ENCODE measurements at regions not wholly inside any gene's neighbourhood (a gene's known extent, or its start where the extent isn't known, plus 50 kb on each side); places are given as distances from the start of the nearest gene placed in this dataset.

GRCh38 chr5:93649234-93649900 lies 66.3 kb downstream of the NR2F1 start:
- no peak overlapping the region for H3K4me3 ChIP-seq (ENCODE audit: low read depth, low read length)
- DNase-seq (ENCODE audit: low read depth), result no peak
- TF ChIP-seq CTCF (IDR thresholded peaks at IDR 0.05; ENCODE audit: insufficient read depth, low read length), result no peak

GRCh38 chr5:93644760-93645159 lies 61.7 kb downstream of the NR2F1 start:
- no peak for DNase-seq (ENCODE audit: low read depth)
- no peak for TF ChIP-seq CTCF (IDR thresholded peaks at IDR 0.05; ENCODE audit: insufficient read depth, low read length)
- H3K4me3 ChIP-seq (ENCODE audit: low read depth, low read length), result no peak overlapping the region
